Karpas-422 (cell line): ENCODE measurements at regions not wholly inside any gene's neighbourhood (a gene's known extent, or its start where the extent isn't known, plus 50 kb on each side); places are given as distances from the start of the nearest gene placed in this dataset.
"Not testable (repeated sequence)": the region's sequence is repeated elsewhere in the genome, so short reads cannot be mapped to it uniquely, and the experiment has no call there.

ENCODE experiments used
- DNase-seq: peaks from one replicate; pipeline ENCODE4 v3.0.0-alpha.2; 2015
- H2AFZ ChIP-seq: fragments of 200-600 bp; sonication (generic); 2 replicates; pipeline ENCODE4 v1.6.1; 2014; ENCODE audit warnings: antibody characterized with exemption, low read length, mixed read lengths
- H3K27ac ChIP-seq: fragments of 200-600 bp; sonication (generic); 2 replicates; pipeline ENCODE4 v1.5.1; 2014; ENCODE audit warnings: mild to moderate bottlenecking, low read length, moderate library complexity
- H3K27me3 ChIP-seq: fragments of 200-600 bp; sonication (generic); 2 replicates; pipeline ENCODE4 v1.6.1; 2014; ENCODE audit warnings: low read length, mixed read lengths
- H3K36me3 ChIP-seq: fragments of 200-600 bp; sonication (generic); 2 replicates; pipeline ENCODE4 v1.6.1; 2014; ENCODE audit warnings: low read length, mixed read lengths; ENCODE audit not compliant: insufficient read depth
- H3K4me1 ChIP-seq: fragments of 200-600 bp; sonication (generic); 2 replicates; pipeline ENCODE4 v1.6.1; 2014; ENCODE audit warnings: mild to moderate bottlenecking, low read length, mixed read lengths
- H3K4me2 ChIP-seq: fragments of 200-600 bp; sonication (generic); 2 replicates; pipeline ENCODE4 v1.6.1; 2014; ENCODE audit warnings: low read length, low read depth, mild to moderate bottlenecking; ENCODE audit not compliant: poor library complexity, severe bottlenecking
- H3K4me3 ChIP-seq: fragments of 200-600 bp; sonication (generic); 2 replicates; pipeline ENCODE4 v1.5.1; 2014; ENCODE audit warnings: mild to moderate bottlenecking, antibody characterized with exemption, low read length, mixed read lengths
- H3K79me2 ChIP-seq: fragments of 200-600 bp; sonication (generic); 2 replicates; pipeline ENCODE4 v1.6.1; 2014; ENCODE audit warnings: mild to moderate bottlenecking, low read length, mixed read lengths
- H3K9ac ChIP-seq: fragments of 200-600 bp; sonication (generic); 2 replicates; pipeline ENCODE4 v1.6.0; 2014; ENCODE audit warnings: low read length
- H3K9me2 ChIP-seq: fragments of 200-600 bp; sonication (generic), shearing (Covaris generic); replicated peaks from 2 replicates; pipeline ENCODE4 v1.6.0; 2014; ENCODE audit warnings: mild to moderate bottlenecking, low read length, moderate library complexity; ENCODE audit not compliant: insufficient read depth
- H3K9me3 ChIP-seq: fragments of 300-700, 200-600 bp; sonication (generic); 2 replicates; pipeline ENCODE4 v1.6.1; 2014; ENCODE audit warnings: low read length, mixed read lengths
- H4K20me1 ChIP-seq: fragments of 200-600 bp; sonication (generic); 2 replicates; pipeline ENCODE4 v1.6.1; 2014; ENCODE audit warnings: mild to moderate bottlenecking, antibody characterized with exemption, low read length, low read depth; ENCODE audit not compliant: insufficient read depth

DNA sequence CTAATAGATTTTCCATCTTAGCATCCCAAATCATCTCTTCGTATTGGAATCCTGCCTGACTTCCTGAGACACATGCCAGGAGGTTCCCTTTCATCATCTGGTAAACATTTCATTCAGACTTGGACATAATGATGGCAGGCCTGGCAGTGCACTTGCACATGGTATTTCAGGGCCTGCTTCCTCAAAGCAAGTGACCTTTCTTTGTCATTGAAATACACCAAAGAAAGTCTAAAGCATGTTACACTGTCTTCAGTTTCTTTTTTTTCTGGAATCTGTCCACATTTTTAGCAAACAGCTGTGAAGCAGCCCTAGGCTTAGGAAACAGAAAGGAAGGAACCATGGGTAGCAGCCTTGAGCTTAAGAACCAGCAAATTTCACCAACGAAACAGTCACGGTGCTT is 205.9 kb upstream of the VCX start:
- Histone ChIP-seq H3K4me2 (no peak overlapping the region), H3K27me3 (no peaks in the 10 kb centered on the region), H4K20me1 (no peaks in the 10 kb centered on the region), H3K79me2 (no peaks in the 10 kb centered on the region), H3K9me3 (no peaks in the 10 kb centered on the region), H3K27ac (no peak overlapping the region), H3K36me3 (no peaks in the 10 kb centered on the region), H3K9me2 (no peaks in the 10 kb centered on the region), H3K4me1 (no peaks in the 10 kb centered on the region), H2AFZ (no peak overlapping the region), H3K4me3 (no peak overlapping the region), H3K9ac (no peak overlapping the region)
- DNase-seq: no peak

DNA sequence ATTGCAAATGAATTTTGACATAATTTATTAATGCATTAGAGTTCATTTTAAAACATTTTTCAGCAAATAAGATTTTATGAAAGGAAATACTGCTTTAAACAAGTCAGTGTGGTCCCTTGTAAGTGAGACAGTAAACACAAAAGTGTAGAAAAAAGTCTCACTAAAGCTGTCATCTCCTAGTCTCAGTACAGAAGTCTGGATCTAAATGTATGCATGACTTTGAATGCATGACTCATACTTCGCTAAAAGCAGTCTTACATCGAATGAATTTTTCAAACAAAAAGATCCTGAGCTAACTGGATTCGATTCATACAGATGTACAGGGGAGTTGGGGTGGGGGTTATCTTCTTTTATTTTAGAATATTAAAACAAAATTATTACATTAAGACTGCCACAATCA is 207.4 kb upstream of the VCX start:
- H2AFZ ChIP-seq: no peak overlapping the region
- no peak overlapping the region for H3K4me3 ChIP-seq
- H3K9me3 ChIP-seq: no peaks in the 10 kb centered on the region
- H3K27me3 ChIP-seq: no peaks in the 10 kb centered on the region
- DNase-seq: no peak
- no peaks in the 10 kb centered on the region for H3K4me1 ChIP-seq
- no peaks in the 10 kb centered on the region for H3K9me2 ChIP-seq
- H3K4me2 ChIP-seq: no peak overlapping the region
- no peak overlapping the region for H3K9ac ChIP-seq
- H3K79me2 ChIP-seq: no peaks in the 10 kb centered on the region
- H3K36me3 ChIP-seq: no peaks in the 10 kb centered on the region
- H3K27ac ChIP-seq: no peak overlapping the region
- H4K20me1 ChIP-seq: no peaks in the 10 kb centered on the region

DNA sequence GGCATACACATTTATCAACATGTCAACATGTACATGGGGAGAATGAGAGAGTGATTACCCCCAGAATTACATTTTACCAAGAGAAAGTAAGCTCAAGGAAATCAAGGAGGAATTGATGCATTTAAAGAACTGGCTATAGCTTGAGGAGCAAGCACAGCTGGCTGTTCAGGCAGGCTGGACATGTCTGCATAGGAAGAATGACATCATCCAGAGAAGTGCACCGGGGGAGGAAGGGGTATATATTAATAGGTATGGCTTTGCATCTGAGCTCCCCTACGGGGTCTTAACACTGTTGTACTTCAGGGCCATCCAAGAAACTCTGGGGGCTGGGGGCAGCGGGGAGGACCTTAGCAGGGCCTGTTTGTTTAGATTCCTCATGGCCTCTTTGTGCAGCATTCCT is 222.4 kb upstream of the VCX start:
- no peaks in the 10 kb centered on the region for H3K9me3 ChIP-seq
- no peaks in the 10 kb centered on the region for H3K9me2 ChIP-seq
- no peaks in the 10 kb centered on the region for H3K4me1 ChIP-seq
- no peak overlapping the region for H3K9ac ChIP-seq
- H3K4me2 ChIP-seq: no peak overlapping the region
- peak; percentile 37 for DNase-seq
- no peak overlapping the region for H2AFZ ChIP-seq
- H4K20me1 ChIP-seq: no peaks in the 10 kb centered on the region
- no peaks in the 10 kb centered on the region for H3K36me3 ChIP-seq
- no peak overlapping the region for H3K4me3 ChIP-seq
- no peak overlapping the region for H3K27ac ChIP-seq
- H3K27me3 ChIP-seq: no peaks in the 10 kb centered on the region
- no peaks in the 10 kb centered on the region for H3K79me2 ChIP-seq

DNA sequence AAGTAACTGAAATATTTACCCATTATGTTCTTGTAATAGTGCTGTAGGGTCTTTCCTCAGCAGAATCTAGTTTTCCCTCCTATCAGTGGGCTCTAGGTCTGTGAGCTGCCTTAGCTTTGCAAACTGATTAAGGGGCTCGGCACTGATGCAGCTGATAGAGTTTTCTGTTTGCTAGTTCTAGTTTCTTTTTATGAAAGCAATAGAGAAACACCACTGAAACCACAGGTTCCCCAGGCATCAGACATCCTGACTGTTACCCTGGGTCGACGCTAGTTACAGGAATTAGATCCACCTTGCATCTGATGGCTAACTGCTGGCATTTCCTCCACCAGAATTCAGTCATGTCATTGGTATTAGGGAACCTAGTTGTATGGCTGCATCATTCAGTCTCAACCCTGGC is 225.0 kb upstream of the VCX start:
- no peak for DNase-seq

DNA sequence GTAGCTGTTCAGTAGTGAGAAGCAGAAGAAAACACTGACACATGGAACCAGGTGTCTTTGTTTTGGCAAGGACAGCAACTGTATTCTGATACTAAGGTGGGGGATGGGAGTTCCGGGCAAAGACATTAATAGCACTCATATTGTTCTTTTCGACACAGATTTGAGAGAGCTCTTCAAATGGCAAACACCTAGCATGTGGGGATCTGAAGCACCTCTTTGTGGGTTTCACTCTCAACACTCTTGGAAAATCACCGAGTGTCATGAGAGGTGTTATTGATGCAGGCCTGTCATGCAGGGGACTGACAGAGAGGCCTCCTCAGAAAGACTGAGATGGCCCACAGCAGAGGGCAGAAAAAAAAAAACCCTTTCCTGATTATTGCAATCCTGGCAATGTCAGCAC is 228.4 kb upstream of the VCX start:
- no peak for DNase-seq
- no peaks in the 10 kb centered on the region for H3K79me2 ChIP-seq
- H2AFZ ChIP-seq: no peak overlapping the region
- no peak overlapping the region for H3K4me2 ChIP-seq
- H3K4me1 ChIP-seq: no peaks in the 10 kb centered on the region
- H3K9me3 ChIP-seq: no peaks in the 10 kb centered on the region
- H3K36me3 ChIP-seq: no peaks in the 10 kb centered on the region
- H3K9ac ChIP-seq: no peak overlapping the region
- no peak overlapping the region for H3K27ac ChIP-seq
- no peaks in the 10 kb centered on the region for H4K20me1 ChIP-seq
- no peaks in the 10 kb centered on the region for H3K27me3 ChIP-seq
- no peaks in the 10 kb centered on the region for H3K9me2 ChIP-seq
- no peak overlapping the region for H3K4me3 ChIP-seq

More for the DNA sequence above, 225.0 kb upstream of the VCX start:
- no peaks in the 10 kb centered on the region for H3K36me3 ChIP-seq
- no peak overlapping the region for H2AFZ ChIP-seq
- no peak overlapping the region for H3K9ac ChIP-seq
- H3K9me3 ChIP-seq: no peaks in the 10 kb centered on the region
- no peaks in the 10 kb centered on the region for H3K79me2 ChIP-seq
- no peaks in the 10 kb centered on the region for H3K4me1 ChIP-seq
- no peaks in the 10 kb centered on the region for H3K9me2 ChIP-seq
- no peak overlapping the region for H3K27ac ChIP-seq
- no peaks in the 10 kb centered on the region for H4K20me1 ChIP-seq
- H3K4me3 ChIP-seq: no peak overlapping the region
- no peak overlapping the region for H3K4me2 ChIP-seq
- no peaks in the 10 kb centered on the region for H3K27me3 ChIP-seq

DNA sequence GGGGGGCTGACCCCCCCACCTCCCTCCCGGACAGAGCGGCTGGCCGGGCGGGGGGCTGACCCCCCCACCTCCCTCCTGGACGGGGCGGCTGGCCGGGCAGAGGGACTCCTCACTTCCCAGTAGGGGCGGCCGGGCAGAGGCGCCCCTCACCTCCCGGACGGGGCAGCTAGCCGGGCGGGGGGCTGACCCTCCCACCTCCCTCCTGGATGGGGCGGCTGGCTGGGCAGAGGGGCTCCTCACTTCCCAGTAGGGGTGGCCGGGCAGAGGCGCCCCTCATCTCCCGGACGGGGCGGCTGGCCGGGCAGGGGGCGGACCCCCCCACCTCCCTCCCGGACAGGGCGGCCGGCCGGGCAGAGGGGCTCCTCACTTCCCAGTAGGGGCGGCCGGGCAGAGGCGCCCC is 234.3 kb upstream of the VCX start:
- not testable (repeated sequence) for H3K9me3 ChIP-seq, H3K36me3 ChIP-seq, H3K4me3 ChIP-seq, H3K9me2 ChIP-seq, H3K27ac ChIP-seq, DNase-seq, H3K27me3 ChIP-seq, H3K79me2 ChIP-seq, H4K20me1 ChIP-seq, H3K9ac ChIP-seq, H2AFZ ChIP-seq, H3K4me2 ChIP-seq, H3K4me1 ChIP-seq

DNA sequence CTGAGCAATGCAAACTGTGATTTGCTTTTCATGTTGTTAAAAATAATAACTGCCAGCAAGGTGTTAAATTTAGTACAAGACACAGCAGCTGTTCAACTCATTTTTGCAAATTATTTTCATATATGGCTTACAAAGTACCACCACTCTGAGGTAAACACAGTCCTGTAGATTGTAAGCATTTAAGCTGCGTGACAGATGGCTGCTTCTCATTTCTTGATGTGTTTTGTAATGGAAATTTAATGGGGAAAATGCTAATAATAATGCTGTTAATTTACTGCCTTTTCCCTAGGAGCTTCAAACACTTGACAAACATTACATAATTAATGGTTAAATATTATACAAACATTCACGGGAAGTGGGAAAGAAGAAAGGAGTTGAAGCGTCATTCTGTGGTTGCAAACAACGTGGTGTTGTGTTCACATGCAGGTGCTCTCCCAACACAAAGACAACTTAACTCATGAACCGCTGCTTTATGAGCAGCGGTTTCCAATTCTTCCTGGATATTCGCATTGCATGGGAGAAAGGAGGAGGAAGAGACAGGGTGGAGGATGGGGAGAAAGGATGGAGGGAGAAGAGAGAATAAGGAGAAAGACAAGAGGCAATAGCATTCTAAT is 236.8 kb upstream of the VCX start:
- H2AFZ ChIP-seq: no peak overlapping the region
- no peak overlapping the region for H3K9ac ChIP-seq
- DNase-seq: no peak

DNA sequence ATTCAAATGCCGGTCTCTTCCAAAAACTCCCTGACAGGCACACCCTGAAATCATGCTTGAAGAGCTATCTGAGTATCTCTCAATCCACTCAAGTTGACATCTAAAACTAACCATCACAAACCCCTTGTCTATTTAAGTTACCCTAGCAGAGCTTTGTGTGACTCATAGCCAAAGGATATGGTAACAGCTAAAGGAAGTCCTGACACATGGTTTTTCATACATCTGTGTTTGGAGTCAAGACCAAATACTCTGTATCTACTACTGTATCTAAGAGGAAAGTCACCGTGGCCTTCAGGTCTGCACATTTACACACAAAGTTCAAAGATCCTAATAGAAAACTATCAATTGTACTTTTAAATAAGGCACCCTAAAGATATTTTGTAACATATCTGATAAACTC is 239.6 kb upstream of the VCX start:
- H3K36me3 ChIP-seq: no peaks in the 10 kb centered on the region
- H3K9ac ChIP-seq: no peak overlapping the region
- H4K20me1 ChIP-seq: no peaks in the 10 kb centered on the region
- H3K4me3 ChIP-seq: no peak overlapping the region
- H3K4me1 ChIP-seq: peaks cover 3% of the 10 kb centered on the region; the same call in 1 of the 2 replicates
- peaks cover 11% of the 10 kb centered on the region for H3K9me3 ChIP-seq
- no peak overlapping the region for H2AFZ ChIP-seq
- H3K4me2 ChIP-seq: no peak overlapping the region
- no peak overlapping the region for H3K27ac ChIP-seq
- H3K79me2 ChIP-seq: no peaks in the 10 kb centered on the region
- no peaks in the 10 kb centered on the region for H3K27me3 ChIP-seq
- H3K9me2 ChIP-seq: no peaks in the 10 kb centered on the region
- DNase-seq: no peak

More for the DNA sequence above, 236.8 kb upstream of the VCX start:
- Histone ChIP-seq H3K36me3 (no peaks in the 10 kb centered on the region), H3K79me2 (no peaks in the 10 kb centered on the region), H3K27me3 (no peaks in the 10 kb centered on the region), H3K27ac (no peak overlapping the region), H3K9me3 (peaks cover 11% of the 10 kb centered on the region), H3K4me3 (no peak overlapping the region), H3K4me1 (no peaks in the 10 kb centered on the region), H3K4me2 (no peak overlapping the region), H3K9me2 (no peaks in the 10 kb centered on the region), H4K20me1 (no peaks in the 10 kb centered on the region)

DNA sequence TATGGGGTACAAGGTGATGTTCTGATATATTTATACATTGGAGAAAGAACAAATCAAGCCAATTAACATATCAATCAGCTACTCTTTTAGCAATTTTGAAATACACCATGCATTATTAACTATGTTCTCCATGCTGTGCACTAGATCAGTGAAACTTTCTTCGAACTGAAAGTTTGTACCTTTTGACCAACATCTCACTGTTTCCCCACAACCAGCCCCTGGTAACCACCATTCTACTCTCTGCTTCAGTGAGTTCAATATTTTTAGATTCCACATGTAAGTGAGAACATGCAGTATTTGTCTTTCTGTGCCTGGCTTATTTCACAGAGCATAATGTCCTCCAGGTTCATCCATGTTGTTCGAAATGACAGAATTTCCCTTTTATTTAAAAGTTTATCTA is 246.1 kb upstream of the VCX start:
- H3K27me3 ChIP-seq: 0 out of 2 replicates have a peak, but pooled peaks cover 5% of the 10 kb centered on the region
- H3K9me3 ChIP-seq: peaks cover 5% of the 10 kb centered on the region
- no peak overlapping the region for H3K9ac ChIP-seq
- no peaks in the 10 kb centered on the region for H3K36me3 ChIP-seq
- no peak overlapping the region for H2AFZ ChIP-seq
- H3K4me1 ChIP-seq: peaks cover 20% of the 10 kb centered on the region
- no peak overlapping the region for H3K4me3 ChIP-seq
- no peak for DNase-seq
- no peaks in the 10 kb centered on the region for H4K20me1 ChIP-seq
- H3K27ac ChIP-seq: no peak overlapping the region
- H3K79me2 ChIP-seq: no peaks in the 10 kb centered on the region
- peak overlapping the region; percentile 53 for H3K4me2 ChIP-seq
- H3K9me2 ChIP-seq: no peaks in the 10 kb centered on the region
